Activated CD4-positive, alpha-beta T cell treated with anti-CD3 and anti-CD28 coated beads for 36 hours (primary cell): ENCODE measurements at regions not wholly inside any gene's neighbourhood (a gene's known extent, or its start where the extent isn't known, plus 50 kb on each side); places are given as distances from the start of the nearest gene placed in this dataset.

ENCODE experiments used
- ATAC-seq: fragments of 200-7000 bp; cut with Tn5 transposase; one replicate; pipeline ENCODE4 v1.10.0; 2021; ENCODE audit warnings: mild to moderate bottlenecking, moderate library complexity
- CTCF ChIA-PET: fragments of 350-600 bp; sonication (Branson Sonifier 250); formaldehyde crosslinking; loops from one replicate; lab custom pipeline; 2021; ENCODE audit warnings: antibody characterized with exemption; lab: Charles Lee
- POLR2A ChIA-PET: fragments of 350-600 bp; sonication (Branson Sonifier 250); formaldehyde crosslinking; loops from one replicate; lab custom pipeline; 2021; ENCODE audit warnings: antibody characterized with exemption, inconsistent platforms; lab: Charles Lee
- DNase-seq: peaks from one replicate; pipeline ENCODE4 v3.0.0-alpha.2; 2020
- H3K27ac Mint-ChIP-seq: one replicate; pipeline ENCODE4 v1.8.0; 2021; ENCODE audit warnings: mixed read lengths
- H3K27me3 Mint-ChIP-seq: one replicate; pipeline ENCODE4 v1.8.0; 2021; ENCODE audit warnings: mixed read lengths
- H3K36me3 Mint-ChIP-seq: one replicate; pipeline ENCODE4 v1.8.0; 2021; ENCODE audit warnings: low read depth, mixed read lengths
- H3K4me1 Mint-ChIP-seq: one replicate; pipeline ENCODE4 v1.8.0; 2021; ENCODE audit warnings: mixed read lengths
- H3K4me3 Mint-ChIP-seq: one replicate; pipeline ENCODE4 v1.8.0; 2021; ENCODE audit warnings: mild to moderate bottlenecking, moderate library complexity, mixed read lengths
- H3K9me3 Mint-ChIP-seq: one replicate; pipeline ENCODE4 v1.8.0; 2021; ENCODE audit warnings: low read depth, mixed read lengths
- intact Hi-C, 2 experiments: fragments of 100-400 bp; cut with DNase I in 1 of 2; cut with micrococcal nuclease in 1 of 2; formaldehyde crosslinking; loops; one replicate each; pipeline versions ENCODE4 v1.14.2 to v1.15.1; 2022 to 2024; cut with DNase I, micrococcal nuclease

DNA sequence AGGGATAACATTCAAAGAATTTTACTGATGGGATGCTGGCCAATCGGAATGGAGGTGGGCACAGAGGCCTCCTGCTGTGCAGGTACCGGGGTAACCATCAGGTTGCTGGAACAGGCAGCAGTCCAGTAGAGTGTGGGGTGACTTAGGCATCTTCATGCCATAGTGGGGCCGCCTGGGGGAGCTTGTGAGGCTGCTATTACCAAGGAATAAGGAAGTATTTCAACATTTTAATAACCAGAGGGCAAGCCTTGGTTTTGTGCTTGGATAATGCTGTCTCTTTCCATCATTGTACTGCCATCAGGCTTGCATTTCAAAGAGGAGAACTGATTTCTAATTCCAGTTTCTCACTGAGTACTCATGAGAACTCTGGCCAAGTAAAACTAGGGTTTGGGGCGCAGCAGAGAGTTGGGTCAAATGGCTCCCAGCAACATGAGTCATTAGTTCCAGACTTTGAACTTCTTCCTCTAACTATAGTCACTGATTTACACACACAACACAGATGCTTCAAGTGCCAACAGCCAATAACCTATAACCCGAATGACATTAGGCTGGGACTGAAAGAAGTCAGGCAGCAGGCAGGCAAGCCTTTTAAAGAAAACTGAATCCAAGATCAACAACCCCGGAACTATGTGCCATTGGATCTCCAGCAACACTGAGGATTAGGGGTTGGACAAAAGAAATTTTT is 56.1 kb upstream of the FHL2 start:
- POLR2A ChIA-PET: no interaction called here
- no peak overlapping the region for H3K27ac Mint-ChIP-seq
- CTCF ChIA-PET: interaction anchor here (0.7 to 1.6 kb wide), 4 partner anchors 54 to 286 kb away, joined by 3 to 4 read pairs (median 4); no protein-coding TSS in a partner anchor

DNA sequence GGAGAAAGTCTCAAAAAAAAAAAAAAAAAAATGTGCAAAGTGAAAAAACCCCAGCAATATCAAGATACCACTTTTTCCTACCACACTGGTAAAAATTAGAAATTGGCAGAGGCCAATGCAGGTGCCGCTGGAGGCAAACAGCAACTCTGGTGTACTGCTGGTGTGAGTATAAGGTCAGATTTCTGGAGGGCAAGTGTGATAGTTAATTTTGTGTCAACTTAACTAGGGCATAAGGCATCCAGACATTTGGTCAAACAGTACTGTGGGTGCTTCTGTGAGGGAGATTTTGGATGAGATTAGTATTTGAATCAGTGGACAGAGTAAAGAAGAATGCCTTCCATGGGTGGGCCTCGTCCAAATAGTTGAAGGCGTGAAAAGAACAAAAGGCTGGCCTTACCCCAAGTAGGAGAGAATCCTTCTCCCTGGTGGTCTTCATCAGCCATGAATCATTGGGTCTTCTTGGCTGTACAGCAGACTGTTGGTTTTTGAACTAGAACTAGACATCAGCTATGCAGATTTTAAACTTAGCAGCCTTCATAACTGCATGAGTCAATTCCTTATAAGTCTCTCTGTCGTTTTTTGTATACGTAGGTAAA is 52.8 kb upstream of the FHL2 start:
- Mint-ChIP-seq H3K9me3 (no peaks in the 10 kb centered on the region), H3K27me3 (peaks cover 4% of the 10 kb centered on the region), H3K36me3 (no peaks in the 10 kb centered on the region), H3K4me1 (peaks cover 4% of the 10 kb centered on the region), H3K27ac (no peak overlapping the region), H3K4me3 (no peak overlapping the region)
- POLR2A ChIA-PET: no interaction called here
- intact Hi-C loops: no loop called here
- ATAC-seq: no peak
- CTCF ChIA-PET: interaction anchor here (0.8 kb wide), 1 partner anchor 111 kb away, joined by 3 read pairs; no protein-coding TSS in a partner anchor
- DNase-seq: no peak

More for the DNA sequence above, 56.1 kb upstream of the FHL2 start:
- DNase-seq (peak; percentile 27), ATAC-seq (peak; percentile 66)
- intact Hi-C loops: no loop called here
- H3K4me1 Mint-ChIP-seq: peaks cover 4% of the 10 kb centered on the region
- no peak overlapping the region for H3K4me3 Mint-ChIP-seq
- H3K9me3 Mint-ChIP-seq: no peaks in the 10 kb centered on the region
- no peaks in the 10 kb centered on the region for H3K36me3 Mint-ChIP-seq
- peaks cover 3% of the 10 kb centered on the region for H3K27me3 Mint-ChIP-seq

- no peak overlapping the region for H3K4me3 Mint-ChIP-seq
- no peak overlapping the region for H3K27ac Mint-ChIP-seq
- ATAC-seq (no peak), DNase-seq (no peak)
- H3K9me3 Mint-ChIP-seq: no peaks in the 10 kb centered on the region
- POLR2A ChIA-PET: no interaction called here
- no peaks in the 10 kb centered on the region for H3K36me3 Mint-ChIP-seq
- peaks cover 4% of the 10 kb centered on the region for H3K4me1 Mint-ChIP-seq
- CTCF ChIA-PET: interaction anchor here (1.0 to 1.7 kb wide), 2 partner anchors 10 to 82 kb away, joined by 3 to 5 read pairs; no protein-coding TSS in a partner anchor
- peaks cover 4% of the 10 kb centered on the region for H3K27me3 Mint-ChIP-seq
- intact Hi-C loops: no loop called here
These were observed 51.6 kb upstream of the FHL2 start for GRCh38 chr2:105450471-105450870.

DNA sequence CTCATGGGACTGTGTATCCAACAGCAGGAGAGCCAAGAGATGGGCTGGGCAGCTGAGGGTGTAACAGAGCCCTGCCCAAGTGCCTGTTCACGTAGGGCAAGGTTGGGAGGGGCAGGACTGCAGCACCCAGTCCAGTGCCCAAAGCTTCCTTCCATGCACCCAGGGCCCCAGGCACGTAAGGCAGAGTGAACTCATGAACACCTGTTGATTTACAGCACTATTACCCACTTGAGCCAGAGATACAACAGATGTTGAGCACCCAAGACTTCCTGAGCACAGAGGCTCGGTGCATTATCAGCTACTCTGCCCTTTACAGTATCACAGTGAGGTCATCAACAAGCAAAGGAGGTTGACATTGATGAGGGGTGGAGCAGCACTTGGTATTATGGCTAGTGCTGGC is 50.2 kb upstream of the FHL2 start:
- Mint-ChIP-seq H3K36me3 (no peaks in the 10 kb centered on the region), H3K4me1 (no peaks in the 10 kb centered on the region), H3K9me3 (no peaks in the 10 kb centered on the region), H3K27me3 (peaks cover 4% of the 10 kb centered on the region), H3K27ac (no peak overlapping the region), H3K4me3 (no peak overlapping the region)
- POLR2A ChIA-PET: no interaction called here
- no peak for ATAC-seq
- DNase-seq: no peak
- intact Hi-C loops: no loop called here
- CTCF ChIA-PET: no interaction called here
